Duodenal mucosa (tissue), 2 donors: ENCODE measurements at regions not wholly inside any gene's neighbourhood (a gene's known extent, or its start where the extent isn't known, plus 50 kb on each side); places are given as distances from the start of the nearest gene placed in this dataset.
"Not testable (repeated sequence)": the region's sequence is repeated elsewhere in the genome, so short reads cannot be mapped to it uniquely, and the experiment has no call there.

ENCODE experiments used
- H3K27ac ChIP-seq: one replicate; pipeline ENCODE4 v1.7.0; 2013; ENCODE audit warnings: low read depth, low read length
- H3K27me3 ChIP-seq, 2 donors: one replicate each; pipeline ENCODE4 v1.7.0; 2013; ENCODE audit warnings: low read length in 2 of 2, control low read depth in 1 of 2; ENCODE audit not compliant: insufficient read depth in 2 of 2, control insufficient read depth in 1 of 2
- H3K36me3 ChIP-seq, 2 donors: one replicate each; pipeline ENCODE4 v1.7.0; 2013; ENCODE audit warnings: low read length in 2 of 2, control low read depth in 1 of 2; ENCODE audit not compliant: insufficient read depth in 2 of 2, control insufficient read depth in 1 of 2
- H3K4me1 ChIP-seq, 2 donors: one replicate each; pipeline ENCODE4 v1.7.0; 2013; ENCODE audit warnings: low read length in 2 of 2, control low read depth in 1 of 2; ENCODE audit not compliant: insufficient read depth in 2 of 2, control insufficient read depth in 1 of 2
- H3K4me3 ChIP-seq, 2 donors: one replicate each; pipeline ENCODE4 v1.7.0; 2013; ENCODE audit warnings: low read length in 2 of 2, low read depth in 1 of 2
- H3K9ac ChIP-seq, 2 donors: one replicate each; pipeline ENCODE4 v1.7.0; 2013; ENCODE audit warnings: low read length in 2 of 2, low read depth in 1 of 2
- H3K9me3 ChIP-seq, 2 donors: one replicate each; pipeline ENCODE4 v1.7.0; 2013; ENCODE audit warnings: low read length in 2 of 2, control low read depth in 1 of 2; ENCODE audit not compliant: control insufficient read depth in 1 of 2

DNA sequence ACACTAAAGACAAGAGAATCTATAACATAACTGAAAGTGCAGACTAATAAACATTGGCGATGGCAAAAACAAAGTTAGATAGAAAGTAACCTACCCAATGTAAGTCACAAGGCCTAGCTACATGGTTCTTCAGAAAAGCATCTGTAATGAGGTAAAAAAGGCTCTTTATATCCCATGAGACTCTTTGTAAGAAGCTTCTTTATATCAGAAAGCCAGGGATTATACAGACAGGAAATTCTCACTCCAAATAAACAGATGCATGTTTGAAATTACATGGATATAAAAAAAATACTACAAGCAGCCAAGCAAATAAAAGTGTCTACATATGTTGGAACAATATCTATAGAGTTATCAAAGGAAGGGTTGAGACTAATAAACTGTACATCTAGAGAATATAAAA, 284.9 kb upstream of the NRSN1 start:
- H3K9me3 ChIP-seq = no peaks in the 10 kb centered on the region
- H3K36me3 ChIP-seq = no peaks in the 10 kb centered on the region
- H3K27ac ChIP-seq = no peak overlapping the region
- H3K4me3 ChIP-seq = no peak overlapping the region
- H3K4me1 ChIP-seq = no peaks in the 10 kb centered on the region
- H3K9ac ChIP-seq = no peak overlapping the region
- H3K27me3 ChIP-seq = no peaks in the 10 kb centered on the region

DNA sequence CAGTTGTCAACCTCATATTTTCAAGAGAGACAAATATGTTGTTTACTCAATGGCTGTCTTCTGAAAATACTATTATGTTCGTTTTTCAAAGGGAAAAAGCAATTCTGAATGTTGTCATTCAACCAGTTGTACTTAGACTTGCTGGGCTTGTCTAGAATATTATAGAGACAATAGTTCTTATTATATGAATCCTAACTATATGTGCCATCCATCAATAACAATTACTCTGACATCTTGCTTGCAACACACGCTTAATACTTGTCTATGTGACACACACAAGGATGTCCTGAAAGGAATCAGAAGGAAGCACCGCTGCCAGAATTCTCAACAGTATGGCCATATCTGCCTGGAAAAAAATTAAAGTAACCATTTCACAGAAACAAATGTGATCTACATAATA, 283.3 kb upstream of the NRSN1 start:
- H3K9ac ChIP-seq = no peak overlapping the region
- no peak overlapping the region for H3K4me3 ChIP-seq
- H3K9me3 ChIP-seq = no peaks in the 10 kb centered on the region
- no peaks in the 10 kb centered on the region for H3K36me3 ChIP-seq
- no peaks in the 10 kb centered on the region for H3K27me3 ChIP-seq
- no peak overlapping the region for H3K27ac ChIP-seq
- no peaks in the 10 kb centered on the region for H3K4me1 ChIP-seq

DNA sequence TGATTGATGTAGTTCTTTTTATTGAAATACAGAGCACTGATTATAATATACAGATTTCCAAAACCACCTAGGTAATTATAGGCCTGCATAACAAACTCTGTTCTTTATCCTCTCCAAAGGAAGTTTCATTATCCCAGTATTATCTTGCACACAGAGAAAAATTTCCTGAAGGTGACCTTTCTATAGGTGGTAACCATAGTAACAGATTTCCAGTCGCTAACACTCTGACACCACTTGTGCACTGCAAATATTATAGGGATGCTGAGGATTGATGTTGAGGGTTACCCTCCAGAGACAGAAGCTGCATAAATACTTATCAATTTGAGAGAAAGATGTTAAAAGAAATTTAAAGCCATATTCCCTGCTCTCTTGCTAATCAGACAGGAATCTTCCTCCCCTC, 274.5 kb upstream of the NRSN1 start:
- no peak overlapping the region for H3K27ac ChIP-seq
- H3K36me3 ChIP-seq = no peaks in the 10 kb centered on the region
- no peak overlapping the region for H3K9ac ChIP-seq
- H3K9me3 ChIP-seq = no peaks in the 10 kb centered on the region
- no peak overlapping the region for H3K4me3 ChIP-seq
- H3K27me3 ChIP-seq = no peaks in the 10 kb centered on the region
- H3K4me1 ChIP-seq = no peaks in the 10 kb centered on the region

DNA sequence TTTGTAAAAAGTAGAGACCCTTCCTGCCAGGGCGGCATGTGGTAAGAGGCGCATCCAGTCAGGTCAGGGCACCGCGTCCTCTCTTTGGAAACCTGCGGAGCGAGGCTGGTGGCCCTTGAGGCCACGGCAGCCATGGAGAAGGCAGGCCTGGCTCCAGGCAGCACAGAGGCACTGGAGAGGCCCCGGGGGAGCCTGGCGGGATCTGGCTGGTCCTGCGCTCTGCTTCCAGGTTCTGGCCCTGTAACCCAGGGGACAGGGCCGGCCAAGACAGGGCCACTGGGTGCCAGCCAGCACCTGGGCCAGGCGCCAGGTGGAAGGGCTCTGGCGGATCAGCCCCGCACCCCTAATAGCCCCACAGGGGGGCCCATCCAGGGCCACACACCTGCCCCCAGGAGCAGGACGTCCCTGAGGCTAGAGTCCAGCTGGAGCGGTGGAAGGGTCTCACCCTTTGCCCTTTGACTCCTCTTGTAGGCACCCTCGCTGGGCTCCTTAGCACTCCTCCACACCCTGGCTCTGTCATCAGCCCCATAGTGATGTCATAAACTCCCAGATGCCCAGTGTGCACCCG, 272.4 kb upstream of the NRSN1 start:
- H3K27me3 ChIP-seq, H3K9ac ChIP-seq, H3K4me3 ChIP-seq, H3K9me3 ChIP-seq, H3K27ac ChIP-seq, H3K36me3 ChIP-seq, H3K4me1 ChIP-seq: not testable (repeated sequence)

DNA sequence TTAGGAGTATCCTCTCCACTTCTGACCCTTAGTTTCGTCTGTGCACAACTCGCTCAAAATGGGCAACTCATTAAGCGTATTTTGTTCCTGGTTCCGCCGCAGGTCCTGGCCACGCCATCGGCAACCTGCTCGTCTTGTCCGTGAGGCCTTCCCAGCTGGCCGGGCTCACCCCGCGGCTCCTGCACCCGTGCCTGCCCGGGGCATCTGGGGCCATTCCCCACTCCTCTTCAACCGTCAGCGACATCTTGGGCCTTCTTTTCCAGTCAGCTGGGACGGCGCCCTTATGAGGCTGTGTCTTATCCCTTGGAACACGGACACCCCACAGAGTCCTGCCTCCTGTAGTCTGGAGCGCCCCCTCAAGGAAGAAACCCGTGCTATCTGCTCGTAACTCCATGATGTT, 271.9 kb upstream of the NRSN1 start:
- not testable (repeated sequence) for H3K4me3 ChIP-seq, H3K9ac ChIP-seq, H3K27ac ChIP-seq

DNA sequence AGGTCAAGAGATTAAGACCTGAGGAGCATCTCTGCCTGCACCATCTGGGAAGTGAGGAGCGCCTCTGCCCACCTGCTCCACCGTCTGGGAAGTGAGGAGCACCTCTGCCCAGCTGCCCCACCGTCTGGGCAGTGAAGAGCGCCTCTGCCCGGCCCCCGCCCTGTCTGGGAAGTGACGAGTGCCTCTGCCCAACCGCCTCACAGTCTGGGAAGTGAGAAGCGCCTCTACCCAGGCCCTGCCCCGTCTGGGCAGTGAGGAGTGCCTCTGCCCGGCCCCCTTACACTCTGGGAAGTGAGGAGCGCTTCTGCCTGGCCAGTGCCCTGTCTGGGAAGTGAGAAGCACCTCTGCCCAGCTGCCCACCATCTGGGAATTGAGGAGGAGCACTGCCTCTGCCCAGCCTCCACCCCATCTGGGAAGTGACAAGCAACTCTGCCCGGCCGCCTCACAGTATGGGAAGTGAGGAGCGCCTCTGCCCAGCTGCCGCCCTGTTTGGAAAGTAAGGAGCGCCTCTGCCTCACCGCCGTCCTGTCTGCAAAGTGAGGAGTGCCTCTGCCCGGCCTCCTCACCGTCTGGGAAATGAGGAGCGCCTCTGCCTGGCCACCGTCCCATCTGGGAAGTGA, 270.4 kb upstream of the NRSN1 start:
- H3K27me3 ChIP-seq = no peaks in the 10 kb centered on the region
- H3K4me1 ChIP-seq = no peaks in the 10 kb centered on the region
- H3K9ac ChIP-seq = no peak overlapping the region
- H3K36me3 ChIP-seq = no peaks in the 10 kb centered on the region
- peaks cover 0 to 2% of the 10 kb centered on the region in 2 donors for H3K9me3 ChIP-seq
- no peak overlapping the region for H3K4me3 ChIP-seq
- no peak overlapping the region for H3K27ac ChIP-seq

More for the DNA sequence above, 271.9 kb upstream of the NRSN1 start:
- not testable (repeated sequence) for H3K4me1 ChIP-seq, H3K9me3 ChIP-seq, H3K36me3 ChIP-seq, H3K27me3 ChIP-seq

DNA sequence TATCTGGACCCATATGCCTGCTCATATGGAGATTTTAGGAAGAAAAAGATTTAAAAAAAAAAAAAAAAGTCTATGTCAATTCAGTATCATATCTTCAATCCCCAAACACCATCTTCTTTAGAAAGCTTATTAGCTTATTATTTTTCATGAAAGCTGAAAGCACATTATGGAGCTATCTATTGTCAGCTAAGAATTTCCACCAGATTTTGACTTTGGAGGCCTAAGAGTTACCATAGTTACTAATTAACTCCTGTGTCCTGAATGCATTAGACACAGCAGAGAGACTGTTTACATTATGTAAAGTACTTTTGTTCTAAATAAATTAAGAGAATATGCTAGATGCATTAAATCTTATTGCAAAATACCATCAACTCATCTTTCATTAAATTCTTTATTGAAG, 255.5 kb upstream of the NRSN1 start:
- Histone ChIP-seq H3K4me1 (no peaks in the 10 kb centered on the region), H3K9me3 (no peaks in the 10 kb centered on the region), H3K9ac (no peak overlapping the region), H3K27ac (no peak overlapping the region), H3K36me3 (no peaks in the 10 kb centered on the region), H3K4me3 (no peak overlapping the region), H3K27me3 (no peaks in the 10 kb centered on the region)

DNA sequence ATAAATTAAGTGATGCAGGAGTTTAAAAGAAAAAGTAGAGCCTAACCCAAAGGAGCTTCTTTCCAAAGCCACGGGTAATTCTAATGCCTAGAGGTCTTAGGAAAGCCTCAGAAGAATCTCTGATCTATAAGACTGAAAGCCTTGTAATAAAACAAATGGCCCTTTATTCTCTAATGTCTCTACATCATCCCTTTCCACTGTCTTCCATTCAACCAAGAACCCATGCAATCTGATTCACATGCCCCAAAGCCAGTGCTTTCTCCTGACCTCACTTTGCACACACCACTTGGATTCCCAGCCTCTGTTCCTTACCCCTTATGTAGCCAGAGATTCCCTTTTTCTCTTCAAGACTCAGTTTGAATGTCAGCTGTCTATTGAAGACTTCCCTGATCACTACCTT, 252.9 kb upstream of the NRSN1 start:
- Histone ChIP-seq H3K4me1 (no peaks in the 10 kb centered on the region), H3K9me3 (no peaks in the 10 kb centered on the region), H3K36me3 (no peaks in the 10 kb centered on the region), H3K9ac (no peak overlapping the region), H3K27ac (no peak overlapping the region), H3K27me3 (no peaks in the 10 kb centered on the region), H3K4me3 (no peak overlapping the region)

DNA sequence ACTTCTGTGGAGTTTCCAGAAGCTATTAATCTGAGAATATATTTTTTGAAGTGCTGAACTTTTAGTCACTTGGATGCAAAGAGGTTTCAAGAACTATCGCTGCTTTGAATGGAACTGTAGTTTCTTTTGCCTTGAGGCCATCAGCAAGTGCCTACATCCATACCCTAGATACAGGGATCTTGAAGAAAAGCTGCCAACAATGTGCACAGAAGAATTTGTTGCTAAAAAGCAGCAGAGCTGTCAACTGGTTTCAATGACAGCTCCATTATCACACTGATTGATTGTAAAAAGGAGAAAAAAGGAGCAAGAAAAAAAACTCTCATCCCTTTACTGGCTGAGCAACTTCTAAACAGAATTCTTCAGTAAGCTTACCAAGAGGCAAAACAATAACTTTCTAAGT, 251.0 kb upstream of the NRSN1 start:
- no peaks in the 10 kb centered on the region for H3K4me1 ChIP-seq
- no peak overlapping the region for H3K27ac ChIP-seq
- H3K9me3 ChIP-seq = no peaks in the 10 kb centered on the region
- H3K9ac ChIP-seq = no peak overlapping the region
- no peaks in the 10 kb centered on the region for H3K36me3 ChIP-seq
- no peaks in the 10 kb centered on the region for H3K27me3 ChIP-seq
- H3K4me3 ChIP-seq = no peak overlapping the region

DNA sequence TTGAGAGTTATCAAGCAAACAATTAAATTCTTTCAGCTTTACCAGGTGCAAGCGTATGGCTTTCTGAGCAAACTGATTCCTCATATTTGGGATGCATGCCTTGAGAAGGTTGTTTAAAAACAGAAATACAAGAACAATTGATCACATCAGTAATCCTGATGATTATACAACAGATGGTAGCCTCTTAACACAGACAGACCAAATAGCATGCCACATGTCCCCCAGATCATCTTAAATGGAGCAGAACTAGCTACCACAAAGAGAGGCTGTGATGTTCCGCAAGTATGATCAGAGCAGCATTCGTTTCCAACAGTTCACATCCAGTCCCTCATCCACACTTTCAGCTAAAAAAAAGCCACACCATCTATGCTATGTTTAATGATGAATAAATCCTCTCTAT, 246.2 kb upstream of the NRSN1 start:
- Histone ChIP-seq H3K36me3 (no peaks in the 10 kb centered on the region), H3K9ac (no peak overlapping the region), H3K27me3 (no peaks in the 10 kb centered on the region), H3K9me3 (no peaks in the 10 kb centered on the region), H3K4me3 (no peak overlapping the region), H3K4me1 (no peaks in the 10 kb centered on the region), H3K27ac (no peak overlapping the region)
